OCI-LY3 (cell line): ENCODE measurements at regions not wholly inside any gene's neighbourhood (a gene's known extent, or its start where the extent isn't known, plus 50 kb on each side); places are given as distances from the start of the nearest gene placed in this dataset.

Experiments used
- H2AFZ ChIP-seq: fragments of 200-600, 300-600 bp; shearing (Covaris generic); 2 replicates; pipeline ENCODE4 v1.6.0; 2014; ENCODE audit warnings: antibody characterized with exemption, low read depth, low read length
- H3K27ac ChIP-seq: fragments of 200-600, 300-600 bp; sonication (generic); 2 replicates; pipeline ENCODE4 v1.5.1; 2014; ENCODE audit warnings: mild to moderate bottlenecking, low read length, moderate library complexity, mixed read lengths
- H3K27me3 ChIP-seq: fragments of 200-600, 300-600 bp; sonication (generic); 2 replicates; pipeline ENCODE4 v1.6.1; 2014; ENCODE audit warnings: low read depth, low read length, mixed read lengths
- H3K36me3 ChIP-seq: fragments of 200-600, 300-600 bp; sonication (generic); replicated peaks from 2 replicates; pipeline ENCODE3; 2014; ENCODE audit warnings: low read depth, low read length, mixed read lengths
- H3K4me1 ChIP-seq: fragments of 300-600, 200-600 bp; sonication (generic); 2 replicates; pipeline ENCODE4 v1.6.1; 2014; ENCODE audit warnings: low read length, mixed read lengths
- H3K4me2 ChIP-seq: fragments of 200-600, 300-600 bp; sonication (generic); 2 replicates; pipeline ENCODE4 v1.6.1; 2014; ENCODE audit warnings: low read length, mixed read lengths
- H3K4me3 ChIP-seq: fragments of 300-600, 200-600 bp; sonication (generic); 2 replicates; pipeline ENCODE4 v1.5.1; 2014; ENCODE audit warnings: antibody characterized with exemption, mild to moderate bottlenecking, low read length, moderate library complexity
- H3K79me2 ChIP-seq: fragments of 300-600, 200-600 bp; shearing (Covaris generic); 2 replicates; pipeline ENCODE4 v1.6.1; 2014; ENCODE audit warnings: mild to moderate bottlenecking, low read length, mixed read lengths
- H3K9ac ChIP-seq: fragments of 300-600, 200-600 bp; shearing (Covaris generic); 2 replicates; pipeline ENCODE4 v1.6.0; 2014; ENCODE audit warnings: mild to moderate bottlenecking, low read length, moderate library complexity
- H3K9me3 ChIP-seq: fragments of 200-600, 300-600 bp; shearing (Covaris generic); 2 replicates; pipeline ENCODE4 v1.6.1; 2014; ENCODE audit warnings: low read length, mixed read lengths; ENCODE audit not compliant: insufficient read depth
- H4K20me1 ChIP-seq: fragments of 200-600, 300-600 bp; sonication (generic); 2 replicates; pipeline ENCODE4 v1.6.1; 2016; ENCODE audit warnings: low read length, mixed read lengths; ENCODE audit not compliant: insufficient read depth
- CTCF ChIP-seq: fragments of 200-600, 300-600 bp; sonication (generic); IDR thresholded peaks from 2 replicates; pipeline ENCODE4 v1.5.1; 2014; ENCODE audit warnings: antibody characterized with exemption, low read length, low read depth
- EZH2phosphoT487 ChIP-seq: fragments of 200-600 bp; shearing (Covaris generic); IDR thresholded peaks from 2 replicates; pipeline ENCODE4 v1.6.1; 2018; ENCODE audit warnings: antibody characterized with exemption, mixed run types, low read depth

GRCh38 chr15:35740761-35741160, 194.8 kb upstream of the DPH6 start:
- Histone ChIP-seq H2AFZ (no peak overlapping the region), H3K4me3 (no peak overlapping the region), H3K36me3 (no peaks in the 10 kb centered on the region), H3K9ac (no peak overlapping the region), H3K79me2 (no peaks in the 10 kb centered on the region), H3K4me1 (peaks cover 3% of the 10 kb centered on the region; the same call in 1 of the 2 replicates), H4K20me1 (no peaks in the 10 kb centered on the region), H3K27me3 (no peaks in the 10 kb centered on the region), H3K27ac (no peak overlapping the region), H3K4me2 (no peak overlapping the region), H3K9me3 (no peaks in the 10 kb centered on the region)
- no peak for TF ChIP-seq EZH2phosphoT487
- TF ChIP-seq CTCF = no peak

GRCh38 chr15:35741395-35741794, 195.4 kb upstream of the DPH6 start:
- Histone ChIP-seq H3K4me3 (no peak overlapping the region), H3K4me2 (no peak overlapping the region), H3K4me1 (peaks cover 3% of the 10 kb centered on the region; the same call in 1 of the 2 replicates), H4K20me1 (no peaks in the 10 kb centered on the region), H3K9me3 (no peaks in the 10 kb centered on the region), H3K36me3 (no peaks in the 10 kb centered on the region), H3K27ac (no peak overlapping the region), H3K27me3 (no peaks in the 10 kb centered on the region), H2AFZ (no peak overlapping the region), H3K9ac (no peak overlapping the region), H3K79me2 (no peaks in the 10 kb centered on the region)
- TF ChIP-seq EZH2phosphoT487 = no peak
- TF ChIP-seq CTCF = no peak

DNA sequence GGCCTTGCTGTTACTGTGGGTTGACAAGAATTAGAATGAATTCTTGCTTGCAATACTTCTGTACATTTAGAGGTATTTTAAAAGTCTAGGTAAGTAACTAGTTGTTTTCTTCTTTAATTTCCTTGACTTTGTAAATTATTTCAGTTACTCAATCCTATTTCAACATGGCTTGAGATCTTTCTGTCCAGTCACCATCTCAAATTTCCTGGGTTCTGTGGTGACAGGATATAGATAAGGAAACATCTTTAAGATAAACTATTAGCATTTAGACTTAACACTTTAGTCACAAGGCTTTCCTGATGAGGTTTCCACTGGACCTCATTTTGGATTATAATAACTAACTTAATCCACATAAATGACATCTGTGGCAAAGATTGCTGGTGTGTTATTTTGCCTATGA, 195.9 kb upstream of the DPH6 start:
- H3K4me2 ChIP-seq = no peak overlapping the region
- H3K9ac ChIP-seq = no peak overlapping the region
- no peaks in the 10 kb centered on the region for H4K20me1 ChIP-seq
- H3K4me3 ChIP-seq = no peak overlapping the region
- H2AFZ ChIP-seq = no peak overlapping the region
- TF ChIP-seq CTCF = no peak
- TF ChIP-seq EZH2phosphoT487 = no peak
- no peaks in the 10 kb centered on the region for H3K36me3 ChIP-seq
- H3K79me2 ChIP-seq = no peaks in the 10 kb centered on the region
- no peaks in the 10 kb centered on the region for H3K9me3 ChIP-seq
- H3K27ac ChIP-seq = no peak overlapping the region
- H3K4me1 ChIP-seq = no peaks in the 10 kb centered on the region
- no peaks in the 10 kb centered on the region for H3K27me3 ChIP-seq

DNA sequence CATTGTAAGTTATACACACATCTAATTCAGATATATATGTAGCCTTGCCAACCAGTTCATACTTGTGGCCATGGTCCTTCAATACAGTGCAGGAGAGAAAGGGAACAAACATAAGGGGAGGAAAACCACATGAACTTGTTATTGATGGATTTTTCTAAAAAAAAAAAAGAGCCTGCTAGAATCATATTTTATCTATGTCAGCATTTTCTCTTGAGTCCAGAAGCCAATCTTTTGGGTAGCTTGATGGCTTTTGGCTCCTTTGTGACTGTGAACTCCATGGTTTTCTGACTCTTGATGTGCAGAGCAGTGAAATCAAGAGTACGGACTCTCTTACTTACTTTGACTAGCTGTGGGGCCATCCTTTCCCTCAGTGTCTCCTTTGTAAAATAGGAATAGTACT, 197.4 kb upstream of the DPH6 start:
- Histone ChIP-seq H3K9ac (no peak overlapping the region), H3K9me3 (no peaks in the 10 kb centered on the region), H3K36me3 (no peaks in the 10 kb centered on the region), H3K4me2 (no peak overlapping the region), H3K4me1 (no peaks in the 10 kb centered on the region), H2AFZ (no peak overlapping the region), H3K27ac (no peak overlapping the region), H3K4me3 (no peak overlapping the region), H3K79me2 (no peaks in the 10 kb centered on the region), H3K27me3 (no peaks in the 10 kb centered on the region), H4K20me1 (no peaks in the 10 kb centered on the region)
- no peak for TF ChIP-seq EZH2phosphoT487
- TF ChIP-seq CTCF = no peak
